Uterus (tissue), 2 donors: ENCODE measurements at regions not wholly inside any gene's neighbourhood (a gene's known extent, or its start where the extent isn't known, plus 50 kb on each side); places are given as distances from the start of the nearest gene placed in this dataset.

Experiments
- CTCF ChIP-seq, 4 experiments: fragments of 200-600 bp in 2 of 4; fragments of 450-650 bp in 2 of 4; sonication (generic) in 2 of 4; IDR thresholded peaks; one replicate each; pipeline ENCODE4 v1.5.1; 2016 to 2019; ENCODE audit warnings: antibody characterized with exemption in 4 of 4, mild to moderate bottlenecking in 2 of 4, moderate library complexity in 1 of 4
- POLR2A ChIP-seq, 2 donors: fragments of 450-650 bp; IDR thresholded peaks; one replicate each; pipeline ENCODE4 v1.6.1; 2016; ENCODE audit warnings: antibody characterized with exemption in 2 of 2, mild to moderate bottlenecking in 1 of 2, moderate library complexity in 1 of 2

GRCh38 chr20:40249805-40250204 lies 439.2 kb downstream of the MAFB start:
- TF ChIP-seq CTCF (IDR thresholded peaks at IDR 0.05): no peak
- no peak for TF ChIP-seq POLR2A (IDR thresholded peaks at IDR 0.05)
